Activated CD4-positive, alpha-beta memory T cell treated with anti-CD3 and anti-CD28 coated beads for 36 hours (primary cell): ENCODE measurements at regions not wholly inside any gene's neighbourhood (a gene's known extent, or its start where the extent isn't known, plus 50 kb on each side); places are given as distances from the start of the nearest gene placed in this dataset.

Experiments
- CTCF ChIA-PET: fragments of 350-600 bp; sonication (Branson Sonifier 250); formaldehyde crosslinking; loops from one replicate; lab custom pipeline; 2021; ENCODE audit warnings: antibody characterized with exemption, inconsistent platforms; lab: Charles Lee
- POLR2A ChIA-PET: fragments of 350-600 bp; sonication (Branson Sonifier 250); formaldehyde crosslinking; loops from one replicate; lab custom pipeline; 2021; ENCODE audit warnings: antibody characterized with exemption; lab: Charles Lee
- DNase-seq: peaks from one replicate; pipeline ENCODE4 v3.0.0-alpha.2; 2020
- H3K27ac Mint-ChIP-seq: one replicate; pipeline ENCODE4 v1.8.0; 2021; ENCODE audit warnings: mixed read lengths
- H3K27me3 Mint-ChIP-seq: one replicate; pipeline ENCODE4 v1.8.0; 2021; ENCODE audit warnings: mixed read lengths
- H3K36me3 Mint-ChIP-seq: one replicate; pipeline ENCODE4 v1.8.0; 2021; ENCODE audit warnings: mixed read lengths
- H3K4me1 Mint-ChIP-seq: one replicate; pipeline ENCODE4 v1.8.0; 2021; ENCODE audit warnings: low read depth, mixed read lengths
- H3K4me3 Mint-ChIP-seq: one replicate; pipeline ENCODE4 v1.8.0; 2021; ENCODE audit warnings: mild to moderate bottlenecking, mixed read lengths
- H3K9me3 Mint-ChIP-seq: one replicate; pipeline ENCODE4 v1.8.0; 2021; ENCODE audit warnings: mixed read lengths
- intact Hi-C: fragments of 100-400 bp; cut with micrococcal nuclease; formaldehyde crosslinking; loops from one replicate; pipeline ENCODE4 v1.15.1; 2023

GRCh38 chr1:69421286-69421685 lies 146.4 kb upstream of the LRRC7 start:
- no peaks in the 10 kb centered on the region for H3K27me3 Mint-ChIP-seq
- peaks cover 2% of the 10 kb centered on the region for H3K9me3 Mint-ChIP-seq
- ChIA-PET CTCF (no interaction called here), POLR2A (no interaction called here)
- no peaks in the 10 kb centered on the region for H3K36me3 Mint-ChIP-seq
- H3K27ac Mint-ChIP-seq, result no peak overlapping the region
- H3K4me3 Mint-ChIP-seq, result no peak overlapping the region
- intact Hi-C loops, result no loop called here
- no peaks in the 10 kb centered on the region for H3K4me1 Mint-ChIP-seq
- DNase-seq, result no peak

DNA sequence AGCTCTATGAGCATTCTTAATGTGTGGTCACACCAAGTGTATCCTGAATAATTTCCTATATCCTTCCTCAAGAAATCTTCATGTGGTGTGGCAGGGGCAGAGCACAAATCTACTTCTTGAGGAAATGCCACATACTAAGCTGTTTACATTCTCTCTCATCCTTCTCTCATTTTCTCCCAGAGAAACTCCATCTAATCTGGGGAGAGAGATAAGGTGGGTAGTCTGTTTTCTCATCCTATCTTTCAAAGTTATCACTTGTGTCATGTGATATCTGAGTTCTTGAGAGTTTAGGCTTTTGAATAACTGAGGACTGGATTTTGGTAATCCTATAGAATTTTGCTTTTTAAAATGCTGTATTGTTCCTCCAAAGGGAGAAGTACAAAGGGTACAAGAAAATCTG lies 141.9 kb upstream of the LRRC7 start:
- no peak for DNase-seq
- Mint-ChIP-seq H3K4me1 (no peaks in the 10 kb centered on the region), H3K9me3 (peaks cover 4% of the 10 kb centered on the region), H3K27ac (no peak overlapping the region), H3K36me3 (no peaks in the 10 kb centered on the region), H3K4me3 (no peak overlapping the region), H3K27me3 (no peaks in the 10 kb centered on the region)
- POLR2A ChIA-PET, result interaction anchor here (0.5 kb wide), 1 partner anchor 199 kb away, joined by 3 read pairs; no protein-coding TSS in a partner anchor
- intact Hi-C loops, result no loop called here
- CTCF ChIA-PET, result no interaction called here

GRCh38 chr1:69426401-69426800 lies 141.3 kb upstream of the LRRC7 start:
- Mint-ChIP-seq H3K36me3 (no peaks in the 10 kb centered on the region), H3K27ac (no peak overlapping the region), H3K9me3 (peaks cover 4% of the 10 kb centered on the region), H3K4me3 (no peak overlapping the region), H3K27me3 (no peaks in the 10 kb centered on the region), H3K4me1 (no peaks in the 10 kb centered on the region)
- POLR2A ChIA-PET, result no interaction called here
- CTCF ChIA-PET, result no interaction called here
- DNase-seq, result no peak
- intact Hi-C loops, result no loop called here

DNA sequence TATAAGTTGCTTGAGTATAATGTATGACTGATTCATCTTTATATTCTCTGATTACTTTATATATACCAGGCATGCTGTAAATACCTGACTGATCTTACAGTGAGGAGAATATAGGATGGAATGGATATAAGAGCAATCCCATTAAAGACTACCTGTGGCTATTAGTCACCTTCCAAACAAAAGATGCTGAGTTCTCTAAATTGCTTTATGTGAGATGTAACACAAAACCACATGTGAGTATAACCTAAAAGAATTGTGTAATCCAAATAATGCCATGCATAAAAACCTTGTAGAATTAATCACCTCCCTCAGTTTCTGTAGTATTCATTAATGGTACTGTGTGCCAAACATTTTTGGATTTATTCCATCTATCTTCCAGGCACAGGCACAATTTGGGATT lies 134.6 kb upstream of the LRRC7 start:
- peaks cover 6% of the 10 kb centered on the region for H3K9me3 Mint-ChIP-seq

GRCh38 chr1:69436151-69436550 lies 131.6 kb upstream of the LRRC7 start:
- peaks cover 6% of the 10 kb centered on the region for H3K9me3 Mint-ChIP-seq
- POLR2A ChIA-PET, result no interaction called here
- H3K4me1 Mint-ChIP-seq, result no peaks in the 10 kb centered on the region
- no peak overlapping the region for H3K27ac Mint-ChIP-seq
- H3K36me3 Mint-ChIP-seq, result no peaks in the 10 kb centered on the region
- no peak overlapping the region for H3K4me3 Mint-ChIP-seq
- DNase-seq, result no peak
- no peaks in the 10 kb centered on the region for H3K27me3 Mint-ChIP-seq
- CTCF ChIA-PET, result no interaction called here
- intact Hi-C loops, result no loop called here

More for the DNA sequence above, 134.6 kb upstream of the LRRC7 start:
- POLR2A ChIA-PET, result no interaction called here
- Mint-ChIP-seq H3K36me3 (no peaks in the 10 kb centered on the region), H3K4me3 (no peak overlapping the region), H3K27ac (no peak overlapping the region), H3K4me1 (no peaks in the 10 kb centered on the region), H3K27me3 (no peaks in the 10 kb centered on the region)
- no peak for DNase-seq
- CTCF ChIA-PET, result no interaction called here
- intact Hi-C loops, result no loop called here

- intact Hi-C loops, result no loop called here
- POLR2A ChIA-PET, result no interaction called here
- Mint-ChIP-seq H3K36me3 (no peaks in the 10 kb centered on the region), H3K4me3 (no peak overlapping the region), H3K27ac (no peak overlapping the region), H3K9me3 (peaks cover 6% of the 10 kb centered on the region), H3K27me3 (no peaks in the 10 kb centered on the region), H3K4me1 (no peaks in the 10 kb centered on the region)
- CTCF ChIA-PET, result no interaction called here
- DNase-seq, result no peak
Observed at GRCh38 chr1:69438056-69438795, 129.5 kb upstream of the LRRC7 start.

DNA sequence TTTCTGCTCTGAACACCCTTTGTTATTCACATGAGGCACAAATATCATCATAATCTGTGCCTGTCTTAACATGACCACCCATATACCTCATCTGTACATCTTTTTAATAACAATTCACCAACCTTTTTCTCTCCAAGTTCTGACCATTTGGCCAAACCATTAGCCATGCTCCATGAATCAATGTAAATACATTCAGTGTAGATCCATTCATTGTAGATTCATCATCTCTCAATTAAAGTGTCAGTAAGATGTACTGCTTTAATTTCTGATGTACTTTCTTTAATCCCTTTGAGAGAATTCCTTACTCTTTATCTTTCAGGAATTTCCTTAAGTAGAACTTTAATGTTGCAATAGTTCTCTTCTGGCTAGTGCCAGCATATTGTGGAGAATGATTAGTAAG lies 126.2 kb upstream of the LRRC7 start:
- no peaks in the 10 kb centered on the region for H3K4me1 Mint-ChIP-seq
- H3K9me3 Mint-ChIP-seq, result peaks cover 11% of the 10 kb centered on the region
- no peak overlapping the region for H3K27ac Mint-ChIP-seq
- no peaks in the 10 kb centered on the region for H3K36me3 Mint-ChIP-seq
- no peak overlapping the region for H3K4me3 Mint-ChIP-seq
- no peaks in the 10 kb centered on the region for H3K27me3 Mint-ChIP-seq
- DNase-seq, result no peak
- ChIA-PET POLR2A (no interaction called here), CTCF (no interaction called here)
- intact Hi-C loops, result no loop called here

GRCh38 chr1:69451196-69451595 lies 116.5 kb upstream of the LRRC7 start:
- H3K9me3 Mint-ChIP-seq, result peaks cover 24% of the 10 kb centered on the region
- ChIA-PET CTCF (no interaction called here), POLR2A (no interaction called here)
- no peaks in the 10 kb centered on the region for H3K4me1 Mint-ChIP-seq
- no peaks in the 10 kb centered on the region for H3K36me3 Mint-ChIP-seq
- H3K27ac Mint-ChIP-seq, result no peak overlapping the region
- no peak for DNase-seq
- H3K27me3 Mint-ChIP-seq, result no peaks in the 10 kb centered on the region
- intact Hi-C loops, result no loop called here
- H3K4me3 Mint-ChIP-seq, result no peak overlapping the region

DNA sequence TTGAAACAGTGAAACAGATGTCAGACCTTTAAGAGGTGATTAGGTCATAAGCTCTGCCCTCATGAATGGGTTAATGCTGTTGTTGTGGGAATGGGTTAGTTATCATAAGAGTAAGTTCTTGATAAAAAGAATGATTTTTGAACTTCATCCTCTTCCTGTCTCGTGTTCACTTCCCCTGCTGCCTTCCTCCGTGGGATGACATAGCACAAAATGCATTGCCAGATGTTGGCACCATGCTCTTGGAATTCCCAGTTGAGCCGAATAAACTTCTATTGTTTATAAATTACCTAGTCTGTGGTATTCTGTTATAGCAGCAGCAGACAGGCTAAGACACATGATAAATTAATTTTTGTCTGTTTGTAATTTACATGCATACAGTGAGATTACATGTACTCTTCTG lies 112.0 kb upstream of the LRRC7 start:
- ChIA-PET CTCF (no interaction called here), POLR2A (no interaction called here)
- no peak for DNase-seq
- peaks cover 15% of the 10 kb centered on the region for H3K9me3 Mint-ChIP-seq
- H3K4me3 Mint-ChIP-seq, result no peak overlapping the region
- no peak overlapping the region for H3K27ac Mint-ChIP-seq
- H3K36me3 Mint-ChIP-seq, result no peaks in the 10 kb centered on the region
- no peaks in the 10 kb centered on the region for H3K4me1 Mint-ChIP-seq
- intact Hi-C loops, result no loop called here
- no peaks in the 10 kb centered on the region for H3K27me3 Mint-ChIP-seq

DNA sequence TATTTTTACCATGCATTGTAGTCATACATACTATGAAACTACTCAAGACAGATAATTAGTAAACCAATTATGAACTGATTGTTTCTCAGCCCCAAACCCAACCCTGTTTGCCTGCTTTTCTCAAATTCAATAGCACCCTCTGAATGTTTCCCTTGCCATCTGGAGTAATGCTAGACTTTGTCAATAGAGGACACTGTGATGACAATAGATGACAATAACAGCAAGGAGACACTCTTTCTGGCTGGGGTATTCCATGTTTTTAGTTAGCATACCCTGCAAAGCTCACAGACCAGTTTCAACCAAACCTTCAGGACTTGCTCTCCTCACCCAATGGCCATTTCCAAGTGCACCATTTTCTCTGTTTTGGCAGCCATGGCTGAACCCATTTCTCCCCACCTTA lies 108.5 kb upstream of the LRRC7 start:
- H3K27ac Mint-ChIP-seq, result no peak overlapping the region
- peaks cover 15% of the 10 kb centered on the region for H3K9me3 Mint-ChIP-seq
- no peak overlapping the region for H3K4me3 Mint-ChIP-seq
- POLR2A ChIA-PET, result no interaction called here
- no peaks in the 10 kb centered on the region for H3K36me3 Mint-ChIP-seq
- CTCF ChIA-PET, result no interaction called here
- H3K27me3 Mint-ChIP-seq, result no peaks in the 10 kb centered on the region
- no peaks in the 10 kb centered on the region for H3K4me1 Mint-ChIP-seq
- intact Hi-C loops, result no loop called here
- no peak for DNase-seq

DNA sequence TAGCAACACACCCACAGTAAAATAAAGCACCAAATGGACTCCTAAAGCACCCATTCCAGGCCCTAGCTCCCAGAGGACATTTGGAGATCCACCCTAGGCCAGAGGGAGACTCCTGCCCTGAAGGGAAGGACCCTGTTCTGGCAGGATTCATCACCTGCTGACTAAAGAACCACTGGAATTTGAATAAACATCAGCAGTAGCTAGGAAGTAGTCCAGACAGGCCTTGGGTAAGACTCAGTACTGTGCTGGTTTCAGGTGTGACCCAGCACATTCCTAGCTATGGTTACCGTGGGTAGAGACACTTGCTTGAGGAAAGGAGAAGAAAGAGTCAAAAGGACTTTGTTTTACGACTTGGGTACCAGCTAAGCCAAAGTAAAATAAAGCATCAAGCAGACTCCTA lies 92.7 kb upstream of the LRRC7 start:
- no peak for DNase-seq
- no peaks in the 10 kb centered on the region for H3K4me1 Mint-ChIP-seq
- H3K4me3 Mint-ChIP-seq, result no peak overlapping the region
- ChIA-PET POLR2A (no interaction called here), CTCF (no interaction called here)
- intact Hi-C loops, result no loop called here
- no peaks in the 10 kb centered on the region for H3K36me3 Mint-ChIP-seq
- H3K27ac Mint-ChIP-seq, result no peak overlapping the region
- no peaks in the 10 kb centered on the region for H3K27me3 Mint-ChIP-seq
- H3K9me3 Mint-ChIP-seq, result peaks cover 9% of the 10 kb centered on the region

DNA sequence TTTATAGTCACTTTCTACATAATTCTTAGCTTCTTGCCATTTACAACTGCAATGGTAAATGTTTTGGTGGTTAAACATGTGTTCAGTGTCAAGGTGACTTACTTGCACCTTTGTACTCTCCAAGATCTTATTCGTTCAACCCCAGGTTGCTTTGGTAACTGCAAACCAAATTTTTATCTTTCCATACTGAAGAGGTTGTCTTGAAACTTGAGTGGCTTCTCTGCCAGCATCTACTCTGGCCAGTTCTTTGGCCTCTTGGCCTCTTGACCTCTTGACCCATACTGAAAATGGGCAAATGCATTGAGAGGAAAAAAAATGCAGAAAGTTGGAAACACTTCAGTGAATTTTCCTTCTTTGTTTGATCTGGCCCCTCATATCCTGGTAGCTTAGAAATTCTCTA lies 88.0 kb upstream of the LRRC7 start:
- H3K4me1 Mint-ChIP-seq, result no peaks in the 10 kb centered on the region
- no peaks in the 10 kb centered on the region for H3K27me3 Mint-ChIP-seq
- CTCF ChIA-PET, result no interaction called here
- intact Hi-C loops, result no loop called here
- POLR2A ChIA-PET, result no interaction called here
- H3K9me3 Mint-ChIP-seq, result peaks cover 6% of the 10 kb centered on the region
- H3K27ac Mint-ChIP-seq, result no peak overlapping the region
- H3K4me3 Mint-ChIP-seq, result no peak overlapping the region
- no peaks in the 10 kb centered on the region for H3K36me3 Mint-ChIP-seq
- DNase-seq, result no peak

GRCh38 chr1:69483246-69483645 lies 84.5 kb upstream of the LRRC7 start:
- H3K9me3 Mint-ChIP-seq, result peaks cover 10% of the 10 kb centered on the region
- DNase-seq, result no peak
- no peaks in the 10 kb centered on the region for H3K36me3 Mint-ChIP-seq
- no peak overlapping the region for H3K4me3 Mint-ChIP-seq
- ChIA-PET POLR2A (no interaction called here), CTCF (no interaction called here)
- H3K4me1 Mint-ChIP-seq, result no peaks in the 10 kb centered on the region
- no peaks in the 10 kb centered on the region for H3K27me3 Mint-ChIP-seq
- intact Hi-C loops, result no loop called here
- H3K27ac Mint-ChIP-seq, result no peak overlapping the region
